ENCODE measurements at regions not wholly inside any gene's neighbourhood (a gene's known extent, or its start where the extent isn't known, plus 50 kb on each side); places are given as distances from the start of the nearest gene placed in this dataset.

DNA sequence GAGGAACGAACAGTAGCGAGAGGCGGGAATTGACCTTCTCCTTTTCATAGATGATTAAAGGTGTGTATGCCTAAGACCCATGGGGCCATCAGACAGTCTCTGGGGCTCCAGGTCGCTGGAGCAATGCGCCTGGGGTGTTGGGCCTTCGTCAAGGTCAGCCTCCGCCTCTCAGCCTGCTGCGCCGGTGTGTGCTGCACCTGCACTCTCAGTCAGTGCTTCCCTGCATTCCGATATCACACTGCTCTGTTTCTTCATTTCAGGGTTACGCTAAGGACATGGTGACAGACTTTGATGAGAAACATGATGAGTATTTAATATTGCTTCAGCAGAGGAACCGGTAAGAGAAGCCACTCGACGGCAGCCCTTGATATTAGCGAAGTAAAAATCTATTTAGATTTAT, 68.2 kb downstream of the KATNIP start:
- Histone ChIP-seq H3K27me3 (ENCODE audit: insufficient read depth, low read depth, severe bottlenecking) (no peaks in the 10 kb centered on the region), H3K27ac (peak overlapping the region; percentile 76; the same call in 1 of the 2 replicates), H3K36me3 (peaks cover 3% of the 10 kb centered on the region; the same call in 1 of the 2 replicates), H3K4me3 (ENCODE audit: low read depth, low read length) (no peak overlapping the region), H3K9me3 (ENCODE audit: severe bottlenecking) (peaks cover 4% of the 10 kb centered on the region)
- DNase-seq: no peak
- TF ChIP-seq CTCF (IDR thresholded peaks at IDR 0.05; ENCODE audit: low read depth, low read length): no peak

GRCh38 chr16:27618606-27619327, 68.8 kb downstream of the KATNIP start:
- Histone ChIP-seq H3K36me3 (peaks cover 3% of the 10 kb centered on the region; the same call in 1 of the 2 replicates), H3K27me3 (ENCODE audit: insufficient read depth, low read depth, severe bottlenecking) (no peaks in the 10 kb centered on the region), H3K27ac (peak overlapping the region; percentile 76), H3K4me3 (ENCODE audit: low read depth, low read length) (no peak overlapping the region), H3K9me3 (ENCODE audit: severe bottlenecking) (peaks cover 4% of the 10 kb centered on the region)
- TF ChIP-seq CTCF (IDR thresholded peaks at IDR 0.05; ENCODE audit: low read depth, low read length): no peak
- peak; percentile 84 for DNase-seq

GRCh38 chr16:27620541-27620940, 70.6 kb downstream of the KATNIP start:
- Histone ChIP-seq H3K27ac (peak overlapping the region; percentile 76), H3K27me3 (ENCODE audit: insufficient read depth, low read depth, severe bottlenecking) (no peaks in the 10 kb centered on the region), H3K4me3 (ENCODE audit: low read depth, low read length) (no peak overlapping the region), H3K9me3 (ENCODE audit: severe bottlenecking) (peaks cover 4% of the 10 kb centered on the region), H3K36me3 (peaks cover 3% of the 10 kb centered on the region; the same call in 1 of the 2 replicates)
- DNase-seq: no peak
- no peak for TF ChIP-seq CTCF (IDR thresholded peaks at IDR 0.05; ENCODE audit: low read depth, low read length)

DNA sequence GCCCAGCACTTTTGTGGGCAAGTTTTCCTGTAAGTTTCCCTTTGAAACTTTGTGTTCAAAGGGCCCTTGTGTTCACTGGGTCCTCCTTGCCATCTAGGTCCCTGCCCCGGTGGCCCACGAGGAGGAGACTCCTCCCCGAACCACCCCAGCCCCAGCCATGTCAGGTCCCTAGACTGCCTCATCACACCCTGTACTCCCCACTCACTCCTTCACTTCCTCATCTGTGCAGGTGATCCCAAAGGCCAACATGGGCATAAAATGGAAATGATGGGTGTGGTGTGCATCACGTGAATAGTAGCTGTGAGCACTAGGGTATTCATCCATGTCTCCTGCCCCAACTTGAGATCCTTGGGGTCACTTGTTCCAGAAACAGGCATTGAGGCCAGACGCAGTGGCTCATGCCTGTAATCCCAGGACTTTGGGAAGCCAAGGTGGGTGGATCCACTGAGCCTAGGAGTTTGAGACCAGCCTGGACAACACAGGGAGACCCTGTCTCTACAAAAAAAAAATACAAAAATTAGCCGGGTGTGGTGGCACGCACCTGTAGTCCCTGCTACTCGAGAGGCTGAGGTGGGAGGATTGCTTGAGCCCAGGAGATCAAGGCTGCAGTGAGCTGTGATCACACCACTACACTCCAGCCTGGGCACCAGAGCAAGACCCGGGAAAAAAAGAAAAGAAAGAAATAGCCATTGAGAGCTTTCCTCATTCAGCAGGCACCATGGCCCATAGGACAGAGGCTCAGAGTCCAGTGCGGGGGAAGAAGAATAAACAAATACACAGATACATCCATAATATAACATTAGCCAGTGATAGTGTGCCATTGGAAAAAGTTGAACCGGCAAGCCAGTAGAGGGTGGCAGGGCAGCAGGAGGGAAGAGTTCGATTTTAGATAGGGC, 74.5 kb downstream of the KATNIP start:
- Histone ChIP-seq H3K36me3 (peaks cover 3% of the 10 kb centered on the region; the same call in 1 of the 2 replicates), H3K27me3 (ENCODE audit: insufficient read depth, low read depth, severe bottlenecking) (no peaks in the 10 kb centered on the region), H3K4me3 (ENCODE audit: low read depth, low read length) (no peak overlapping the region), H3K27ac (no peak overlapping the region), H3K9me3 (ENCODE audit: severe bottlenecking) (peaks cover 4% of the 10 kb centered on the region)
- DNase-seq: no peak
- no peak for TF ChIP-seq CTCF (IDR thresholded peaks at IDR 0.05; ENCODE audit: low read depth, low read length)

GRCh38 chr16:27625050-27625697, 75.2 kb downstream of the KATNIP start:
- TF ChIP-seq CTCF (IDR thresholded peaks at IDR 0.05; ENCODE audit: low read depth, low read length): no peak
- peaks cover 6% of the 10 kb centered on the region; the same call in 1 of the 2 replicates for H3K36me3 ChIP-seq
- H3K27me3 ChIP-seq (ENCODE audit: insufficient read depth, low read depth, severe bottlenecking): no peaks in the 10 kb centered on the region
- peak overlapping the region; percentile 69 for H3K27ac ChIP-seq
- DNase-seq: no peak
- H3K4me3 ChIP-seq (ENCODE audit: low read depth, low read length): no peak overlapping the region
- peaks cover 4% of the 10 kb centered on the region for H3K9me3 ChIP-seq (ENCODE audit: severe bottlenecking)
